ENCODE measurements at regions not wholly inside any gene's neighbourhood (a gene's known extent, or its start where the extent isn't known, plus 50 kb on each side); places are given as distances from the start of the nearest gene placed in this dataset.

- TF ChIP-seq EZH2phosphoT487 (IDR thresholded peaks at IDR 0.05; ENCODE audit: insufficient read depth, low read depth) (no peak), EZH2 (IDR thresholded peaks at IDR 0.05; ENCODE audit: insufficient read depth, poor library complexity, severe bottlenecking) (no peak)
Observed at GRCh38 chr15:61499376-61499775, 270.3 kb upstream of the RORA start.
